HCT116 (cell line): ENCODE measurements at regions not wholly inside any gene's neighbourhood (a gene's known extent, or its start where the extent isn't known, plus 50 kb on each side); places are given as distances from the start of the nearest gene placed in this dataset.

ENCODE experiments used
- ATAC-seq: fragments of 200-7000 bp; cut with Tn5 transposase; 2 replicates; pipeline ENCODE4 v1.9.1; 2020; ENCODE audit warnings: mild to moderate bottlenecking, moderate library complexity
- BruUV-seq: library from RNA; stranded (reverse); fragments of 400-500 nt; replicated peaks from 2 replicates; lab custom pipeline; 2021; lab: Mats Ljungman, UMichigan
- CTCF ChIA-PET: fragments of 300-600 bp; sonication (Branson Sonifier 250); formaldehyde crosslinking; loops from one replicate; lab custom pipeline; 2021; ENCODE audit warnings: antibody characterized with exemption; lab: Charles Lee
- POLR2A ChIA-PET: fragments of 300-600, 350-600 bp; sonication (Branson Sonifier 250); formaldehyde crosslinking; loops from one replicate; lab custom pipeline; 2021; ENCODE audit warnings: antibody characterized with exemption; lab: Charles Lee
- RAD21 ChIA-PET, 2 experiments: fragments of 300-600 bp; sonication (Branson Sonifier 250); formaldehyde crosslinking; loops; one replicate each; lab custom pipeline; 2023; ENCODE audit warnings: low total read pairs in 2 of 2; ENCODE audit not compliant: uncharacterized antibody in 2 of 2, unreplicated experiment in 2 of 2, low non-redundant PET in 1 of 2; lab: Charles Lee
- DNase-seq: peaks from one replicate; pipeline ENCODE4 v3.0.0-alpha.2; 2010; ENCODE audit warnings: low read depth, low spot score
- H2AFZ ChIP-seq: fragments of 200-600 bp; shearing (Covaris generic), sonication (generic); 2 replicates; pipeline ENCODE4 v1.6.1; 2017; ENCODE audit warnings: low read depth, mixed run types, mixed read lengths, antibody characterized with exemption, low read length; ENCODE audit not compliant: poor library complexity, severe bottlenecking
- H3K27ac ChIP-seq: 2 replicates; pipeline ENCODE4 v1.5.1; 2012; ENCODE audit warnings: low read depth, low read length
- H3K27me3 ChIP-seq: fragments of 200-600 bp; sonication (generic); 2 replicates; pipeline ENCODE4 v1.6.1; 2016; ENCODE audit warnings: mixed run types, low read length, mixed read lengths; ENCODE audit not compliant: insufficient read depth
- H3K36me3 ChIP-seq, 2 experiments: fragments of 200-500 bp in 1 of 2; fragments of 200-600 bp in 1 of 2; sonication (Bioruptor generic) in 1 of 2; sonication (generic) in 1 of 2; 2 replicates each; pipeline versions ENCODE4 v1.5.1 to v1.6.1; 2014 to 2016; ENCODE audit warnings: low read length in 2 of 2, inconsistent platforms in 1 of 2, mixed read lengths in 1 of 2, mixed run types in 1 of 2; ENCODE audit not compliant: insufficient read depth in 2 of 2, control insufficient read depth in 1 of 2
- H3K4me1 ChIP-seq, 2 experiments: fragments of 200-600 bp in 1 of 2; sonication (generic) in 1 of 2; 2 replicates each; pipeline versions ENCODE4 v1.5.1 to v1.6.1; 2012 to 2017; ENCODE audit warnings: low read length in 2 of 2, inconsistent platforms in 1 of 2, mild to moderate bottlenecking in 1 of 2, mixed read lengths in 1 of 2, mixed run types in 1 of 2, moderate library complexity in 1 of 2; ENCODE audit not compliant: insufficient read depth in 2 of 2, control insufficient read depth in 1 of 2
- H3K4me2 ChIP-seq: fragments of 200-600 bp; sonication (generic); 2 replicates; pipeline ENCODE4 v1.6.1; 2017; ENCODE audit warnings: mixed run types, low read length, mixed read lengths
- H3K4me3 ChIP-seq, 2 experiments: fragments of 200-600 bp in 1 of 2; sonication (generic) in 1 of 2; replicated peaks in 1 of 2; 2 replicates each; pipeline ENCODE4 v1.5.1; 2011 to 2016; ENCODE audit warnings: low read length in 2 of 2, control low read depth in 1 of 2, low read depth in 1 of 2, mild to moderate bottlenecking in 1 of 2, mixed read lengths in 1 of 2, mixed run types in 1 of 2
- H3K79me2 ChIP-seq: fragments of 200-600 bp; sonication (generic); 2 replicates; pipeline ENCODE4 v1.6.1; 2017; ENCODE audit warnings: mild to moderate bottlenecking, mixed run types, low read length, moderate library complexity, mixed read lengths; ENCODE audit not compliant: insufficient read depth
- H3K9ac ChIP-seq: fragments of 200-600 bp; sonication (generic); 2 replicates; pipeline ENCODE4 v1.6.1; 2016; ENCODE audit warnings: low read length, mixed read lengths
- H3K9me2 ChIP-seq: fragments of 200-600 bp; sonication (generic), shearing (Covaris generic); 2 replicates; pipeline ENCODE4 v1.6.1; 2017; ENCODE audit warnings: mixed run types, mild to moderate bottlenecking, moderate library complexity; ENCODE audit not compliant: insufficient read depth
- H3K9me3 ChIP-seq, 2 experiments: fragments of 200-500 bp in 1 of 2; fragments of 200-600 bp in 1 of 2; sonication (Bioruptor generic) in 1 of 2; sonication (generic) in 1 of 2; 2 replicates each; pipeline ENCODE4 v1.6.1; 2014 to 2017; ENCODE audit warnings: low read length in 2 of 2, mixed read lengths in 2 of 2, inconsistent platforms in 1 of 2, low read depth in 1 of 2, mild to moderate bottlenecking in 1 of 2, mixed run types in 1 of 2, moderate library complexity in 1 of 2; ENCODE audit not compliant: control insufficient read depth in 1 of 2, insufficient read depth in 1 of 2
- H4K20me1 ChIP-seq: fragments of 200-600 bp; sonication (generic), shearing (Covaris generic); 2 replicates; pipeline ENCODE4 v1.6.1; 2017; ENCODE audit warnings: mixed run types, mild to moderate bottlenecking, moderate library complexity; ENCODE audit not compliant: insufficient read depth
- CBX3 ChIP-seq: IDR thresholded peaks from 2 replicates; pipeline ENCODE4 v1.6.1; 2012; ENCODE audit warnings: low read depth
- EGR1 ChIP-seq: IDR thresholded peaks from 2 replicates; pipeline ENCODE4 v1.6.1; 2012; ENCODE audit warnings: low read depth
- ELF1 ChIP-seq: IDR thresholded peaks from 2 replicates; pipeline ENCODE4 v1.6.1; 2012; ENCODE audit warnings: low read depth, borderline replicate concordance
- EZH2 ChIP-seq: fragments of 200-600 bp; sonication (generic); IDR thresholded peaks from 2 replicates; pipeline ENCODE4 v1.6.1; 2017; ENCODE audit warnings: antibody characterized with exemption, mixed run types
- FOSL1 ChIP-seq: IDR thresholded peaks from 2 replicates; pipeline ENCODE4 v1.6.1; 2012; ENCODE audit warnings: low read depth
- JUND ChIP-seq: IDR thresholded peaks from 2 replicates; pipeline ENCODE4 v1.6.1; 2012
- POLR2A ChIP-seq: IDR thresholded peaks from 2 replicates; pipeline ENCODE4 v1.7.0; 2011; ENCODE audit warnings: borderline replicate concordance; ENCODE audit not compliant: insufficient read depth, insufficient read length; ENCODE audit errors: extremely low read depth
- POLR2AphosphoS5 ChIP-seq: IDR thresholded peaks from 2 replicates; pipeline ENCODE4 v1.6.1; 2011; ENCODE audit warnings: mild to moderate bottlenecking, low read depth, low read length, moderate library complexity
- RAD21 ChIP-seq: IDR thresholded peaks from 2 replicates; pipeline ENCODE4 v1.6.1; 2012; ENCODE audit warnings: low read depth, mild to moderate bottlenecking
- SRF ChIP-seq: IDR thresholded peaks from 2 replicates; pipeline ENCODE4 v1.6.1; 2012; ENCODE audit warnings: low read depth
- TCF7L2 ChIP-seq: IDR thresholded peaks from 2 replicates; pipeline ENCODE4 v1.7.0; 2011; ENCODE audit warnings: borderline replicate concordance, inconsistent platforms; ENCODE audit not compliant: insufficient read depth, insufficient read length; ENCODE audit errors: extremely low read depth
- YY1 ChIP-seq: IDR thresholded peaks from 2 replicates; pipeline ENCODE4 v1.6.1; 2011; ENCODE audit warnings: low read length, low read depth, moderate library complexity, mild to moderate bottlenecking; ENCODE audit not compliant: insufficient replicate concordance; ENCODE audit errors: extremely low read depth
- ZFX ChIP-seq: fragments of 450-650 bp; IDR thresholded peaks from 2 replicates; pipeline ENCODE4 v1.6.1; 2017
- ZNF274 ChIP-seq: fragments of 200-500 bp; sonication (Bioruptor generic); IDR thresholded peaks from 2 replicates; pipeline ENCODE4 v1.6.1; 2014; ENCODE audit warnings: mild to moderate bottlenecking, low read depth, low read length, inconsistent platforms
- intact Hi-C: fragments of 100-400 bp; cut with micrococcal nuclease; formaldehyde crosslinking; loops from 2 replicates; pipeline ENCODE4 v1.10.0; 2022
- TF ChIP-seq, protein P1 (sequence below), 3 experiments: fragments of 200-600 bp in 1 of 3; sonication (generic) in 1 of 3; IDR thresholded peaks in 2 of 3; conservative IDR thresholded peaks in 1 of 3; 2 replicates each; pipeline ENCODE4 v1.5.1; 2012 to 2017; ENCODE audit warnings: low read depth in 2 of 3, low read length in 2 of 3, antibody characterized with exemption in 1 of 3, borderline replicate concordance in 1 of 3, control low read depth in 1 of 3, mild to moderate bottlenecking in 1 of 3, mixed read lengths in 1 of 3, mixed run types in 1 of 3, moderate library complexity in 1 of 3; ENCODE audit not compliant: insufficient read depth in 1 of 3
- TF ChIP-seq, protein P2 (sequence below): IDR thresholded peaks from 2 replicates; pipeline ENCODE4 v1.6.1; 2011; ENCODE audit warnings: mild to moderate bottlenecking, low read length, moderate library complexity; ENCODE audit not compliant: insufficient replicate concordance; ENCODE audit errors: extremely low read depth

DNA sequence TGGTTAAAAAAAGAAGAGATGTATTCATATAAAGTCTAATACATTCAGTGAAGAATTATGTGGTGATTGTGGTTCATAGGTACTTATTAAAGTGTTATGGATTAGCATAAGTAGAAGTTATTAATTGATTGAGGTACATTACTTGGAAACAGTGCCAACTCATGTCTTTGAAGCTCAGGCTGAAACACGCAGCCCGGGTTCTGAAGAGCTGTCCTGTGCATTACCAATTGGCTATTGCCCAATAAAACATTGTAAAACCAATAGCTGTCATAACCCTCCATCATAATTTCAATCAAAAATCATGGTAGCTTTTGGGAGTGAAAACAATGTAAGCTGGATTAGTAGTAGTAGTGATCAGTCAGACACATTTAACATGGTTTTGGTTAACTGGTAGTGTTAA, 560.1 kb downstream of the MCTP2 start:
- ChIA-PET POLR2A (no interaction called here), CTCF (no interaction called here), RAD21 (no interaction called here)
- no peaks in the 10 kb centered on the region for H3K27me3 ChIP-seq
- H3K9me2 ChIP-seq = no peaks in the 10 kb centered on the region
- H3K4me1 ChIP-seq = no peaks in the 10 kb centered on the region
- no peak for DNase-seq
- no TSS peak for BruUV-seq
- intact Hi-C loops = no loop called here
- no peak overlapping the region for H3K4me3 ChIP-seq
- no peak for ATAC-seq
- no peak overlapping the region for H2AFZ ChIP-seq
- TF ChIP-seq YY1 = no peak
- TF ChIP-seq, protein P1, sequence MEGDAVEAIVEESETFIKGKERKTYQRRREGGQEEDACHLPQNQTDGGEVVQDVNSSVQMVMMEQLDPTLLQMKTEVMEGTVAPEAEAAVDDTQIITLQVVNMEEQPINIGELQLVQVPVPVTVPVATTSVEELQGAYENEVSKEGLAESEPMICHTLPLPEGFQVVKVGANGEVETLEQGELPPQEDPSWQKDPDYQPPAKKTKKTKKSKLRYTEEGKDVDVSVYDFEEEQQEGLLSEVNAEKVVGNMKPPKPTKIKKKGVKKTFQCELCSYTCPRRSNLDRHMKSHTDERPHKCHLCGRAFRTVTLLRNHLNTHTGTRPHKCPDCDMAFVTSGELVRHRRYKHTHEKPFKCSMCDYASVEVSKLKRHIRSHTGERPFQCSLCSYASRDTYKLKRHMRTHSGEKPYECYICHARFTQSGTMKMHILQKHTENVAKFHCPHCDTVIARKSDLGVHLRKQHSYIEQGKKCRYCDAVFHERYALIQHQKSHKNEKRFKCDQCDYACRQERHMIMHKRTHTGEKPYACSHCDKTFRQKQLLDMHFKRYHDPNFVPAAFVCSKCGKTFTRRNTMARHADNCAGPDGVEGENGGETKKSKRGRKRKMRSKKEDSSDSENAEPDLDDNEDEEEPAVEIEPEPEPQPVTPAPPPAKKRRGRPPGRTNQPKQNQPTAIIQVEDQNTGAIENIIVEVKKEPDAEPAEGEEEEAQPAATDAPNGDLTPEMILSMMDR (IDR thresholded peaks at IDR 0.05 in 2 of 3, conservative IDR thresholded peaks at IDR 0.05 in 1 of 3; ENCODE audit: borderline replicate concordance in 1 of 3, insufficient read depth in 1 of 3, low read depth in 2 of 3, low read length in 2 of 3) = no peak
- no peak for TF ChIP-seq EGR1
- TF ChIP-seq RAD21 = no peak
- TF ChIP-seq POLR2AphosphoS5 = no peak
- TF ChIP-seq CBX3 = no peak
- no peak for TF ChIP-seq SRF
- TF ChIP-seq ZNF274 = no peak
- no peak for TF ChIP-seq EZH2
- H3K9ac ChIP-seq = no peak overlapping the region
- H3K79me2 ChIP-seq = no peaks in the 10 kb centered on the region
- H4K20me1 ChIP-seq = no peaks in the 10 kb centered on the region
- H3K4me2 ChIP-seq = no peak overlapping the region
- no peaks in the 10 kb centered on the region for H3K36me3 ChIP-seq
- no peaks in the 10 kb centered on the region; a peak in 1 of 4 replicates for H3K9me3 ChIP-seq
- H3K27ac ChIP-seq = no peak overlapping the region

DNA sequence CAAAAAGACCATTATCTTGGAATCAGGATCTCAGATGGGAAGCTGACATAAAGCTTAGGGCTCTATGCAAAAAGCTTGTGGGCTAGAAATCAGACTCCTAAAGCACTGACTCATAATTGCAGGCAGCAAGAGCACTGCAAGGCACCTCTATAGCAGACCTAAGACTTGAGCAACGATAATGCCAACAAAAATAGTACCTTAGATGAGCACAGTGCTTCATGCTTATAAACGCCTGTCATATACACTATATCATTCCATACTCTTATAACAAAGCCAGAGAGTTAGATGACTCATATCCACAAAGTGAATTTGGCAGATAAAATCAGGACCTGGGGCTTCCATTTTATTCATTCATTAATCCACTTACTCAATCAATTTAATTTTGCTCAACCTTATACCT, 560.8 kb downstream of the MCTP2 start:
- no peak overlapping the region for H3K4me2 ChIP-seq
- POLR2A ChIA-PET = no interaction called here

More for the DNA sequence above, 560.8 kb downstream of the MCTP2 start:
- Histone ChIP-seq H3K9ac (no peak overlapping the region), H3K27ac (no peak overlapping the region), H2AFZ (no peak overlapping the region), H3K27me3 (no peaks in the 10 kb centered on the region), H3K9me2 (no peaks in the 10 kb centered on the region), H3K9me3 (no peaks in the 10 kb centered on the region; a peak in 1 of 4 replicates), H3K4me3 (no peak overlapping the region), H3K36me3 (no peaks in the 10 kb centered on the region), H4K20me1 (no peaks in the 10 kb centered on the region), H3K79me2 (no peaks in the 10 kb centered on the region), H3K4me1 (no peaks in the 10 kb centered on the region)
- DNase-seq (no peak), ATAC-seq (no peak)
- TF ChIP-seq ZFX (no peak), POLR2A (no peak), ELF1 (no peak), POLR2AphosphoS5 (no peak), TCF7L2 (no peak), JUND (no peak), RAD21 (no peak), FOSL1 (no peak), CBX3 (no peak)
- TF ChIP-seq, protein P2, sequence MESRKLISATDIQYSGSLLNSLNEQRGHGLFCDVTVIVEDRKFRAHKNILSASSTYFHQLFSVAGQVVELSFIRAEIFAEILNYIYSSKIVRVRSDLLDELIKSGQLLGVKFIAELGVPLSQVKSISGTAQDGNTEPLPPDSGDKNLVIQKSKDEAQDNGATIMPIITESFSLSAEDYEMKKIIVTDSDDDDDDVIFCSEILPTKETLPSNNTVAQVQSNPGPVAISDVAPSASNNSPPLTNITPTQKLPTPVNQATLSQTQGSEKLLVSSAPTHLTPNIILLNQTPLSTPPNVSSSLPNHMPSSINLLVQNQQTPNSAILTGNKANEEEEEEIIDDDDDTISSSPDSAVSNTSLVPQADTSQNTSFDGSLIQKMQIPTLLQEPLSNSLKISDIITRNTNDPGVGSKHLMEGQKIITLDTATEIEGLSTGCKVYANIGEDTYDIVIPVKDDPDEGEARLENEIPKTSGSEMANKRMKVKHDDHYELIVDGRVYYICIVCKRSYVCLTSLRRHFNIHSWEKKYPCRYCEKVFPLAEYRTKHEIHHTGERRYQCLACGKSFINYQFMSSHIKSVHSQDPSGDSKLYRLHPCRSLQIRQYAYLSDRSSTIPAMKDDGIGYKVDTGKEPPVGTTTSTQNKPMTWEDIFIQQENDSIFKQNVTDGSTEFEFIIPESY = no peak
- BruUV-seq = no TSS peak
- intact Hi-C loops = no loop called here
- ChIA-PET RAD21 (no interaction called here), CTCF (no interaction called here)
